ENCODE measurements at regions not wholly inside any gene's neighbourhood (a gene's known extent, or its start where the extent isn't known, plus 50 kb on each side); places are given as distances from the start of the nearest gene placed in this dataset.

GRCh38 chr11:112336356-112336886 lies 75.8 kb upstream of the PLET1 start:
- H3K27me3 ChIP-seq, result no peaks in the 10 kb centered on the region
- H3K4me1 ChIP-seq, result no peaks in the 10 kb centered on the region
- no peak for DNase-seq
- no peak overlapping the region for H3K4me3 ChIP-seq
- H3K36me3 ChIP-seq, result no peaks in the 10 kb centered on the region
- intact Hi-C loops (cut with DNase I), result no loop called here
- no peak overlapping the region for H3K27ac ChIP-seq
- TF ChIP-seq CTCF (IDR thresholded peaks at IDR 0.05), result no peak
- H3K9me3 ChIP-seq, result no peaks in the 10 kb centered on the region
- H3K9ac ChIP-seq (ENCODE audit: low read depth in 2 of 2, low read length in 2 of 2), result no peak overlapping the region

- intact Hi-C loops (cut with DNase I), result no loop called here
These were observed 78.9 kb upstream of the PLET1 start for GRCh38 chr11:112339566-112339965.

GRCh38 chr11:112343368-112344039 lies 82.8 kb upstream of the PLET1 start:
- H3K36me3 ChIP-seq, result no peaks in the 10 kb centered on the region
- DNase-seq, result no peak
- H3K27ac ChIP-seq, result no peak overlapping the region

More at GRCh38 chr11:112339566-112339965, 78.9 kb upstream of the PLET1 start:
- H3K27me3 ChIP-seq, result no peaks in the 10 kb centered on the region
- DNase-seq, result no peak
- no peaks in the 10 kb centered on the region for H3K4me1 ChIP-seq
- no peaks in the 10 kb centered on the region for H3K36me3 ChIP-seq
- H3K4me3 ChIP-seq, result no peak overlapping the region
- no peak overlapping the region for H3K27ac ChIP-seq
- H3K9ac ChIP-seq (ENCODE audit: low read depth in 2 of 2, low read length in 2 of 2), result no peak overlapping the region
- H3K9me3 ChIP-seq, result no peaks in the 10 kb centered on the region
- TF ChIP-seq CTCF (IDR thresholded peaks at IDR 0.05), result no peak

GRCh38 chr11:112344040-112344413 lies 83.4 kb upstream of the PLET1 start:
- intact Hi-C loops (cut with DNase I), result no loop called here
- H3K4me3 ChIP-seq, result no peak overlapping the region
- no peaks in the 10 kb centered on the region for H3K4me1 ChIP-seq
- H3K27me3 ChIP-seq, result no peaks in the 10 kb centered on the region
- no peak for TF ChIP-seq CTCF (IDR thresholded peaks at IDR 0.05)
- DNase-seq, result no peak
- H3K9ac ChIP-seq (ENCODE audit: low read depth in 2 of 2, low read length in 2 of 2), result no peak overlapping the region
- no peaks in the 10 kb centered on the region for H3K36me3 ChIP-seq
- H3K27ac ChIP-seq, result no peak overlapping the region
- H3K9me3 ChIP-seq, result no peaks in the 10 kb centered on the region

More at GRCh38 chr11:112343368-112344039, 82.8 kb upstream of the PLET1 start:
- TF ChIP-seq CTCF (IDR thresholded peaks at IDR 0.05), result no peak
- Histone ChIP-seq H3K9me3 (no peaks in the 10 kb centered on the region), H3K27me3 (no peaks in the 10 kb centered on the region), H3K4me1 (no peaks in the 10 kb centered on the region), H3K4me3 (no peak overlapping the region), H3K9ac (ENCODE audit: low read depth in 2 of 2, low read length in 2 of 2) (no peak overlapping the region)
- intact Hi-C loops (cut with DNase I), result no loop called here

- H3K27me3 ChIP-seq, result no peaks in the 10 kb centered on the region
- H3K36me3 ChIP-seq, result no peaks in the 10 kb centered on the region
- no peak overlapping the region for H3K9ac ChIP-seq (ENCODE audit: low read depth in 2 of 2, low read length in 2 of 2)
- intact Hi-C loops (cut with DNase I), result no loop called here
- no peak for TF ChIP-seq CTCF (IDR thresholded peaks at IDR 0.05)
- H3K9me3 ChIP-seq, result no peaks in the 10 kb centered on the region
- H3K27ac ChIP-seq, result no peak overlapping the region
- DNase-seq, result no peak
- no peak overlapping the region for H3K4me3 ChIP-seq
- H3K4me1 ChIP-seq, result no peaks in the 10 kb centered on the region
These were observed 84.5 kb upstream of the PLET1 start for GRCh38 chr11:112345166-112345565.

All from colonic mucosa (tissue), 4 donors.